ENCODE measurements at regions not wholly inside any gene's neighbourhood (a gene's known extent, or its start where the extent isn't known, plus 50 kb on each side); places are given as distances from the start of the nearest gene placed in this dataset.

GRCh38 chr5:74288448-74289108 is 351.9 kb downstream of the ENC1 start:
- peaks cover 0 to 2% (median 0%) of the 10 kb centered on the region in 3 donors for H3K4me1 ChIP-seq (ENCODE audit: control insufficient read depth in 2 of 3, insufficient read depth in 2 of 3, low read depth in 1 of 3, low read length in 3 of 3)
- no peak overlapping the region for H3K4me3 ChIP-seq (ENCODE audit: low read length in 3 of 3)
- H3K27ac ChIP-seq (ENCODE audit: low read depth in 2 of 2, low read length in 2 of 2) = no peak overlapping the region
- no peak for TF ChIP-seq CTCF (IDR thresholded peaks at IDR 0.05; ENCODE audit: borderline replicate concordance, extremely low read depth, insufficient read depth)
- FAIRE-seq = no peak
- no peak overlapping the region for H3K9ac ChIP-seq (ENCODE audit: low read length in 3 of 3)
- H3K36me3 ChIP-seq (ENCODE audit: control insufficient read depth in 2 of 3, insufficient read depth in 3 of 3, low read length in 3 of 3) = no peaks in the 10 kb centered on the region
- H3K27me3 ChIP-seq (ENCODE audit: control insufficient read depth, insufficient read depth, low read length) = no peaks in the 10 kb centered on the region
- intact Hi-C loops (cut with DNase I) = no loop called here
- no peaks in the 10 kb centered on the region for H3K9me3 ChIP-seq (ENCODE audit: control insufficient read depth in 2 of 3, insufficient read depth in 1 of 3, low read length in 3 of 3)
- no peak for DNase-seq

GRCh38 chr5:74288038-74288437 is 352.5 kb downstream of the ENC1 start:
- no peaks in the 10 kb centered on the region for H3K27me3 ChIP-seq (ENCODE audit: control insufficient read depth, insufficient read depth, low read length)
- no peaks in the 10 kb centered on the region for H3K9me3 ChIP-seq (ENCODE audit: control insufficient read depth in 2 of 3, insufficient read depth in 1 of 3, low read length in 3 of 3)
- H3K27ac ChIP-seq (ENCODE audit: low read depth in 2 of 2, low read length in 2 of 2) = no peak overlapping the region
- no peak overlapping the region for H3K4me3 ChIP-seq (ENCODE audit: low read length in 3 of 3)
- H3K9ac ChIP-seq (ENCODE audit: low read length in 3 of 3) = no peak overlapping the region
- no peaks in the 10 kb centered on the region for H3K36me3 ChIP-seq (ENCODE audit: control insufficient read depth in 2 of 3, insufficient read depth in 3 of 3, low read length in 3 of 3)
- FAIRE-seq (no peak), DNase-seq (no peak)
- no peak for TF ChIP-seq CTCF (IDR thresholded peaks at IDR 0.05; ENCODE audit: borderline replicate concordance, extremely low read depth, insufficient read depth)
- peaks cover 0 to 2% (median 0%) of the 10 kb centered on the region in 3 donors for H3K4me1 ChIP-seq (ENCODE audit: control insufficient read depth in 2 of 3, insufficient read depth in 2 of 3, low read depth in 1 of 3, low read length in 3 of 3)
- intact Hi-C loops (cut with DNase I) = no loop called here

DNA sequence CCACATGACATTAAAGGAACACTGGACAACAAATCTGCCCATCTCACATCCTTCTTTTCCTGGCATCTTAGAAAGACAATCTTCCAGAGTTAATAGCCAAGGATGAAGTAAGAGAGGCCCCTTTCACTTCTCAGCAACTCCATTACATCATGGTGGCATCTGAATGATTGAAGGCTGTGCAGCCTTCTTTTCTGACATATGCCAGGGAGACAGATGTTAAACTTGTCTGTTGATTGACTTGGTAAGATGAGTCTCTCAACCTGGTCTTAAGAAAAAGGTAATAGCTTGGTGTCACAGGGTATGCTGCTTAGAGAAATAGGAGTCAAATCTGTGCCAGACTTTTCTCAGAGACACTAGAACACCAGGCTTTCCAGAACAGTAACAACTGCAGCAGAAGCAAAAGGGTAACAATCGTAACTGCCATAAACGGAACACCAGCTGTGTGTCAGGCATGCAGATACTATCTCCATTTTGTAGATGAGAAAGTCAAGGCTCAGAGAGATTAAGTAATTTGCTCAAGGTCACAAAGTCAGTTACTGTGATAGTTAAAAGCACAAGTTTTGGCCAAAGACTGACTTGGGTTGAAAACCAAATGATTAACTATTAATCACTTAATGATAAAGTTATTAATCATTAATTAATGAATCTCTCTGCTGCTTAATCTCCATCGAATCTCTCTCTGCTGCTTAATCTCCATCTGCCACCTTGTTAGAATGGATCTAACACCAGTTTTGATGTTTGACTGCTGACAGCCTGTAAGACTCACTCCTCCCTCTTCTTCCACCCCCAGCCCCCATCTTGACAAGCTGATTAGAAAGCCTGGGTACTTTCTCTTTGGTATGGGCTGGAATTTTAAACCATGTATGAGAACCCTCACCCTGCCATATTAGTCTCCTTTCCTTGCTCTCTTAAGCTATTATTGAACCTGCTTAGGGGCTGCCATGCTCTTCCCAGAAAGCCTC is 353.5 kb downstream of the ENC1 start:
- intact Hi-C loops (cut with DNase I) = no loop called here
- no peak for TF ChIP-seq CTCF (IDR thresholded peaks at IDR 0.05; ENCODE audit: borderline replicate concordance, extremely low read depth, insufficient read depth)
- Histone ChIP-seq H3K27me3 (ENCODE audit: control insufficient read depth, insufficient read depth, low read length) (no peaks in the 10 kb centered on the region), H3K9ac (ENCODE audit: low read length in 3 of 3) (no peak overlapping the region), H3K9me3 (ENCODE audit: control insufficient read depth in 2 of 3, insufficient read depth in 1 of 3, low read length in 3 of 3) (no peaks in the 10 kb centered on the region), H3K4me3 (ENCODE audit: low read length in 3 of 3) (no peak overlapping the region), H3K4me1 (ENCODE audit: control insufficient read depth in 2 of 3, insufficient read depth in 2 of 3, low read depth in 1 of 3, low read length in 3 of 3) (peaks cover 0 to 2% (median 0%) of the 10 kb centered on the region in 3 donors), H3K36me3 (ENCODE audit: control insufficient read depth in 2 of 3, insufficient read depth in 3 of 3, low read length in 3 of 3) (no peaks in the 10 kb centered on the region), H3K27ac (ENCODE audit: low read depth in 2 of 2, low read length in 2 of 2) (no peak overlapping the region)
- FAIRE-seq (no peak), DNase-seq (no peak)

All from kidney (tissue), 13 donors.